ENCODE measurements at regions not wholly inside any gene's neighbourhood (a gene's known extent, or its start where the extent isn't known, plus 50 kb on each side); places are given as distances from the start of the nearest gene placed in this dataset.
"Not testable (repeated sequence)": the region's sequence is repeated elsewhere in the genome, so short reads cannot be mapped to it uniquely, and the experiment has no call there.

DNA sequence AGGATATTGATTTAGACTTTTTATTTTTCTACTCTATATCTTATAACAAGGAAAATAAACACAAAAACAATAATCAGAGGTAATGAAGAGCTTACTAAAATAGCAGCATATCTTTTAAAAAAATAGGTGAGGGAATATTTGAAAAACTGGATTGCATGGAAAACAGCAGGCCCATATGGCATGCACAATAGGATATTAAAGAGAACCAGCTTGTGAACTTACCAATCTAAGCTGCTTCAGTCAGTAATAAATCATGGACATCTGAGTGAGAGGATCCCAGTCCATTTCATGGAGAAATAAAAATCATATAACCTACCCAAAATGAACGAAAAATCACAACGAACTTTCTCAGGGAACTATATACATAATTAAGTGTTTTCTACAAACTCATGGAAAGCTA, 634.6 kb downstream of the ADCYAP1 start:
- no peaks in the 10 kb centered on the region for H3K36me3 ChIP-seq (ENCODE audit: control insufficient read depth, insufficient read depth, low read length)
- DNase-seq (ENCODE audit: low read depth) = no peak
- TF ChIP-seq CTCF (IDR thresholded peaks at IDR 0.05; ENCODE audit: insufficient read depth, low read depth, low read length) = no peak
- H3K4me3 ChIP-seq (ENCODE audit: low read depth, low read length) = no peak overlapping the region
- POLR2A ChIA-PET = no interaction called here
- CTCF ChIA-PET = no interaction called here
- H3K27me3 ChIP-seq (ENCODE audit: control insufficient read depth, insufficient read depth, low read length) = no peaks in the 10 kb centered on the region

DNA sequence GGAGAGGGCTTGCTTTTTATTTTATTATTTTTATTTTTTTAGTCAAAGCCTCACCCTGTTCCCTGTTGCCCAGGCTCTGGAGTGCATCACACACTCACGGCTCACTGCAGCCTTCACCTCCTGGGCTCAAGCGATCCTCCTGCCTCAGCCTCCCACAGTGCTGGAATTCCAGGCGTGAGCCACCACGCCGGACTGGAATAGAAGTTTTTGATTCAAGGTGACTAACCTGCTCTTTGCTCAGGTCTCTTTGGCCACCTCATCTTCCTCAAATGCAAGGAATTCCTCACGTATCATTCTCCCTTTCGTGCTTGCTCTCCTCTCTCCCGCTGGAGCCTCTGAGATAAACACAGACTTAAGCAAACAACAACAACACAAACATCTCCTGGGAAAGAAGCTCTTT, 636.8 kb downstream of the ADCYAP1 start:
- H3K36me3 ChIP-seq (ENCODE audit: control insufficient read depth, insufficient read depth, low read length) = no peaks in the 10 kb centered on the region
- TF ChIP-seq CTCF (IDR thresholded peaks at IDR 0.05; ENCODE audit: insufficient read depth, low read depth, low read length) = no peak
- no peak overlapping the region for H3K4me3 ChIP-seq (ENCODE audit: low read depth, low read length)
- no peaks in the 10 kb centered on the region for H3K27me3 ChIP-seq (ENCODE audit: control insufficient read depth, insufficient read depth, low read length)
- ChIA-PET CTCF (no interaction called here), POLR2A (no interaction called here)
- DNase-seq (ENCODE audit: low read depth) = no peak

DNA sequence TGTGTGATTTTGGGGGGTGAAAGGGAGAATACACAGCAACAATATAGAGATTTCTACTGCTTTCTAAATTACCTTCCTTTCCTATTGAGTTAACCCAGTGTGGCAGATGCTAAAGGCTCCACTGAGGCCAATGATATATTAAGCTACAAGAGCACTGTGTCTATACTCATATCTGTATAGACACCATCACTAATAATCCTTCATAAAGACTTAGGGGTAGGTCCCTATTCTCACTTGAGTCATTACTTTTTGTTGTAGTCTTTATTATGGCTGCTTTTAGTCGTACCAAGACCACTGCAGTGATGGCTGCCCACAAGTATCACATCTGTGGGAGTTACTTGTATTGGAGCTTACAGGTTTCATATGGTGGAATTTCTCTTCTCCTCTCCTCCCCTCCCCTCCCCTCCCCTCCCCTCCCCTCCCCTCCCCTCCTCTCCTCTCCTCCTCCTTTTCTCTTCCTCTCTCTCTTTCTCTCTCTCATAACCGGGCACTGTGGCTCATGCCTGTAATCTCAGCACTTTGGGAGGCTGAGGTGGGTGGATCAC, 637.6 kb downstream of the ADCYAP1 start:
- DNase-seq (ENCODE audit: low read depth) = no peak
- no peaks in the 10 kb centered on the region for H3K27me3 ChIP-seq (ENCODE audit: control insufficient read depth, insufficient read depth, low read length)
- ChIA-PET POLR2A (no interaction called here), CTCF (no interaction called here)
- no peaks in the 10 kb centered on the region for H3K36me3 ChIP-seq (ENCODE audit: control insufficient read depth, insufficient read depth, low read length)
- TF ChIP-seq CTCF (IDR thresholded peaks at IDR 0.05; ENCODE audit: insufficient read depth, low read depth, low read length) = no peak
- H3K4me3 ChIP-seq (ENCODE audit: low read depth, low read length) = no peak overlapping the region

DNA sequence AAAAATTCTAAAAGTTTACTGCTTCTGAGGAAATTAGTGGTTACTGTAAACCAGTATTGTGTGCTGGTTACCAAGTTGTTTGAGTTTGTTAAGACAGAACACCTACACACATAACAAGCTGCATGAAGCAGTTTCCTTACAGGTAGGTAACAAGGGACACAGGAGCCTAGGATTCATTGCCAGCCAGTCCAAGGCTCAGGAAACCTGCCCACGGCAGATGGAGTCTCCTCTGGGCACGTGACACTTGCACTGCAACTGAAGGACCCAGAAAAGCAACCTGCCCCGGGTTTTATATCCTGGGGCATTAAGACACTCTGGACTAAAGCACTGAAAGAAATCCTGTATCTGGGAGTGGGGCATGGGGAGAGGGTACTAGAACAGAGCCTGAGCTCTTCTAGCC, 639.3 kb downstream of the ADCYAP1 start:
- no peak for DNase-seq (ENCODE audit: low read depth)
- CTCF ChIA-PET = no interaction called here
- Histone ChIP-seq H3K27me3 (ENCODE audit: control insufficient read depth, insufficient read depth, low read length) (no peaks in the 10 kb centered on the region), H3K4me3 (ENCODE audit: low read depth, low read length) (no peak overlapping the region), H3K36me3 (ENCODE audit: control insufficient read depth, insufficient read depth, low read length) (no peaks in the 10 kb centered on the region)
- POLR2A ChIA-PET = no interaction called here
- TF ChIP-seq CTCF (IDR thresholded peaks at IDR 0.05; ENCODE audit: insufficient read depth, low read depth, low read length) = no peak

- H3K36me3 ChIP-seq (ENCODE audit: control insufficient read depth, insufficient read depth, low read length); DNase-seq (ENCODE audit: low read depth); H3K27me3 ChIP-seq (ENCODE audit: control insufficient read depth, insufficient read depth, low read length); CTCF ChIA-PET; POLR2A ChIA-PET; H3K4me3 ChIP-seq (ENCODE audit: low read depth, low read length): not testable (repeated sequence)
Measured at GRCh38 chr18:1557711-1558110, 653.0 kb downstream of the ADCYAP1 start.

DNA sequence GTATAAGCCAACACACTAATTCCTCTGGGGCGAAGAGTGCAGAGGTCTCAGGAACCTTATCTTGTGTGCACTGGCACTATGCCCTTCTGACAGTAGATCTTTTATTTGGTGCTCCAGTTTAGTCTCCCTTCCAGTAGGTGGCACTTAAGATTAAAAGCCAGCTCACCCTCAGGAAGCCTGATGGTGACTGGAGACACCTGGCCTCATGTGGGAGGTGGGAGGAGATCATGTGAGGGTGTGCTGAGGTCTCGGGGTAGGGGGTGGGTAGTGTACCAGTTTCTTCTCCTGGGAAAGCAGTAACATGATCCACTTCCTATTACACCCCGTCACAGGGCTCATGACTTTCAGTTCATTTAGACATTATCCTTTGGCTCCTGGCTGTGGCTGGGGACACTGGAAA, 654.9 kb downstream of the ADCYAP1 start:
- POLR2A ChIA-PET = no interaction called here
- Histone ChIP-seq H3K4me3 (ENCODE audit: low read depth, low read length) (no peak overlapping the region), H3K27me3 (ENCODE audit: control insufficient read depth, insufficient read depth, low read length) (no peaks in the 10 kb centered on the region), H3K36me3 (ENCODE audit: control insufficient read depth, insufficient read depth, low read length) (no peaks in the 10 kb centered on the region)
- DNase-seq (ENCODE audit: low read depth) = no peak
- CTCF ChIA-PET = no interaction called here
- no peak for TF ChIP-seq CTCF (IDR thresholded peaks at IDR 0.05; ENCODE audit: insufficient read depth, low read depth, low read length)

All from BJ (cell line).